GM23338 (cell line): ENCODE measurements at regions not wholly inside any gene's neighbourhood (a gene's known extent, or its start where the extent isn't known, plus 50 kb on each side); places are given as distances from the start of the nearest gene placed in this dataset.

Experiments used
- CREB1 ChIP-seq: fragments of 250-450 bp; sonication (Bioruptor Pico); IDR thresholded peaks from 2 replicates; pipeline ENCODE4 v1.5.0; 2020; ENCODE audit warnings: low read depth, mild to moderate bottlenecking, moderate library complexity
- EZH2 ChIP-seq: fragments of 200-600 bp; sonication (generic); IDR thresholded peaks from one replicate; pipeline ENCODE4 v1.8.0; 2017; ENCODE audit warnings: antibody characterized with exemption, mild to moderate bottlenecking, low read depth; ENCODE audit not compliant: unreplicated experiment
- JUNB ChIP-seq: IDR thresholded peaks from one replicate; pipeline ENCODE4 v1.6.1; 2016; ENCODE audit warnings: antibody characterized with exemption; ENCODE audit not compliant: unreplicated experiment
- NANOG ChIP-seq: IDR thresholded peaks from 2 replicates; pipeline ENCODE4 v1.6.1; 2016; ENCODE audit warnings: antibody characterized with exemption, borderline replicate concordance
- POLR2AphosphoS5 ChIP-seq: IDR thresholded peaks from 2 replicates; pipeline ENCODE4 v1.6.1; 2016; ENCODE audit warnings: antibody characterized with exemption, low read depth
- ZNF114 ChIP-seq: fragments of 250-450 bp; sonication (Bioruptor Pico); IDR thresholded peaks from 2 replicates; pipeline ENCODE4 v1.5.0; 2020; ENCODE audit warnings: mild to moderate bottlenecking, moderate library complexity
- TF ChIP-seq, protein P1 (sequence below), 2 experiments: fragments of 200-600 bp in 1 of 2; sonication (generic) in 1 of 2; conservative IDR thresholded peaks; 2 replicates each; pipeline versions ENCODE4 v1.5.1 to v1.6.1; 2016 to 2017; ENCODE audit warnings: antibody characterized with exemption in 2 of 2, low read depth in 2 of 2, mild to moderate bottlenecking in 2 of 2, moderate library complexity in 1 of 2
- TF ChIP-seq, protein P2 (sequence below): IDR thresholded peaks from 2 replicates; pipeline ENCODE4 v1.6.1; 2016; ENCODE audit warnings: antibody characterized with exemption
- TF ChIP-seq, protein P3 (sequence below): IDR thresholded peaks from one replicate; pipeline ENCODE4 v1.6.1; 2018; ENCODE audit warnings: antibody characterized with exemption; ENCODE audit not compliant: unreplicated experiment
- TF ChIP-seq, protein P4 (sequence below): fragments of 250-450 bp; sonication (Bioruptor Pico); IDR thresholded peaks from 2 replicates; pipeline ENCODE4 v1.5.0; 2020; ENCODE audit warnings: mild to moderate bottlenecking, moderate library complexity

DNA sequence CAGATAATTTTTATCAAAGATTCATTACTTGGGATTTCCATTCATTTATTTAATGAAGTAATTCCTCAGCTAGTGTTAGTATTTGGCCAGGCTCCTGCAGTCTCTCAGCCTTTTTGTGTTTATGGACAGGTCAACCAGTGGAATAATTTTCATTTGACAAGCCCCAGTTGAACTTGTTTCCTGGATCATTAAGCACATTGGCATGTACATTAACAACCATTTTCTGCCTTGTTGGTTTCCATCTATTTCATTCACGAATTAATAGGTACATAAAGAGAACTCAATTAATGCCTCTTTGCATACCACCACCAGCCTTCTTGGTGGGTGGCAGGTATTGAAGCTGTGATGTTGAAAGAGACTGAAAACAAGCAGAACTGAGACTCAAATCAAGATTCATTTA lies 745.2 kb downstream of the KCNA4 start:
- TF ChIP-seq, protein P1, sequence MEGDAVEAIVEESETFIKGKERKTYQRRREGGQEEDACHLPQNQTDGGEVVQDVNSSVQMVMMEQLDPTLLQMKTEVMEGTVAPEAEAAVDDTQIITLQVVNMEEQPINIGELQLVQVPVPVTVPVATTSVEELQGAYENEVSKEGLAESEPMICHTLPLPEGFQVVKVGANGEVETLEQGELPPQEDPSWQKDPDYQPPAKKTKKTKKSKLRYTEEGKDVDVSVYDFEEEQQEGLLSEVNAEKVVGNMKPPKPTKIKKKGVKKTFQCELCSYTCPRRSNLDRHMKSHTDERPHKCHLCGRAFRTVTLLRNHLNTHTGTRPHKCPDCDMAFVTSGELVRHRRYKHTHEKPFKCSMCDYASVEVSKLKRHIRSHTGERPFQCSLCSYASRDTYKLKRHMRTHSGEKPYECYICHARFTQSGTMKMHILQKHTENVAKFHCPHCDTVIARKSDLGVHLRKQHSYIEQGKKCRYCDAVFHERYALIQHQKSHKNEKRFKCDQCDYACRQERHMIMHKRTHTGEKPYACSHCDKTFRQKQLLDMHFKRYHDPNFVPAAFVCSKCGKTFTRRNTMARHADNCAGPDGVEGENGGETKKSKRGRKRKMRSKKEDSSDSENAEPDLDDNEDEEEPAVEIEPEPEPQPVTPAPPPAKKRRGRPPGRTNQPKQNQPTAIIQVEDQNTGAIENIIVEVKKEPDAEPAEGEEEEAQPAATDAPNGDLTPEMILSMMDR (conservative IDR thresholded peaks at IDR 0.05; ENCODE audit: low read depth in 2 of 2): no peak
- no peak for TF ChIP-seq ZNF114 (CRISPR knock-in tag)
- no peak for TF ChIP-seq POLR2AphosphoS5
- no peak for TF ChIP-seq EZH2
- TF ChIP-seq, protein P2, sequence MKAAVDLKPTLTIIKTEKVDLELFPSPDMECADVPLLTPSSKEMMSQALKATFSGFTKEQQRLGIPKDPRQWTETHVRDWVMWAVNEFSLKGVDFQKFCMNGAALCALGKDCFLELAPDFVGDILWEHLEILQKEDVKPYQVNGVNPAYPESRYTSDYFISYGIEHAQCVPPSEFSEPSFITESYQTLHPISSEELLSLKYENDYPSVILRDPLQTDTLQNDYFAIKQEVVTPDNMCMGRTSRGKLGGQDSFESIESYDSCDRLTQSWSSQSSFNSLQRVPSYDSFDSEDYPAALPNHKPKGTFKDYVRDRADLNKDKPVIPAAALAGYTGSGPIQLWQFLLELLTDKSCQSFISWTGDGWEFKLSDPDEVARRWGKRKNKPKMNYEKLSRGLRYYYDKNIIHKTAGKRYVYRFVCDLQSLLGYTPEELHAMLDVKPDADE: no peak
- TF ChIP-seq, protein P3, sequence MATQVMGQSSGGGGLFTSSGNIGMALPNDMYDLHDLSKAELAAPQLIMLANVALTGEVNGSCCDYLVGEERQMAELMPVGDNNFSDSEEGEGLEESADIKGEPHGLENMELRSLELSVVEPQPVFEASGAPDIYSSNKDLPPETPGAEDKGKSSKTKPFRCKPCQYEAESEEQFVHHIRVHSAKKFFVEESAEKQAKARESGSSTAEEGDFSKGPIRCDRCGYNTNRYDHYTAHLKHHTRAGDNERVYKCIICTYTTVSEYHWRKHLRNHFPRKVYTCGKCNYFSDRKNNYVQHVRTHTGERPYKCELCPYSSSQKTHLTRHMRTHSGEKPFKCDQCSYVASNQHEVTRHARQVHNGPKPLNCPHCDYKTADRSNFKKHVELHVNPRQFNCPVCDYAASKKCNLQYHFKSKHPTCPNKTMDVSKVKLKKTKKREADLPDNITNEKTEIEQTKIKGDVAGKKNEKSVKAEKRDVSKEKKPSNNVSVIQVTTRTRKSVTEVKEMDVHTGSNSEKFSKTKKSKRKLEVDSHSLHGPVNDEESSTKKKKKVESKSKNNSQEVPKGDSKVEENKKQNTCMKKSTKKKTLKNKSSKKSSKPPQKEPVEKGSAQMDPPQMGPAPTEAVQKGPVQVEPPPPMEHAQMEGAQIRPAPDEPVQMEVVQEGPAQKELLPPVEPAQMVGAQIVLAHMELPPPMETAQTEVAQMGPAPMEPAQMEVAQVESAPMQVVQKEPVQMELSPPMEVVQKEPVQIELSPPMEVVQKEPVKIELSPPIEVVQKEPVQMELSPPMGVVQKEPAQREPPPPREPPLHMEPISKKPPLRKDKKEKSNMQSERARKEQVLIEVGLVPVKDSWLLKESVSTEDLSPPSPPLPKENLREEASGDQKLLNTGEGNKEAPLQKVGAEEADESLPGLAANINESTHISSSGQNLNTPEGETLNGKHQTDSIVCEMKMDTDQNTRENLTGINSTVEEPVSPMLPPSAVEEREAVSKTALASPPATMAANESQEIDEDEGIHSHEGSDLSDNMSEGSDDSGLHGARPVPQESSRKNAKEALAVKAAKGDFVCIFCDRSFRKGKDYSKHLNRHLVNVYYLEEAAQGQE: no peak
- TF ChIP-seq, protein P4, sequence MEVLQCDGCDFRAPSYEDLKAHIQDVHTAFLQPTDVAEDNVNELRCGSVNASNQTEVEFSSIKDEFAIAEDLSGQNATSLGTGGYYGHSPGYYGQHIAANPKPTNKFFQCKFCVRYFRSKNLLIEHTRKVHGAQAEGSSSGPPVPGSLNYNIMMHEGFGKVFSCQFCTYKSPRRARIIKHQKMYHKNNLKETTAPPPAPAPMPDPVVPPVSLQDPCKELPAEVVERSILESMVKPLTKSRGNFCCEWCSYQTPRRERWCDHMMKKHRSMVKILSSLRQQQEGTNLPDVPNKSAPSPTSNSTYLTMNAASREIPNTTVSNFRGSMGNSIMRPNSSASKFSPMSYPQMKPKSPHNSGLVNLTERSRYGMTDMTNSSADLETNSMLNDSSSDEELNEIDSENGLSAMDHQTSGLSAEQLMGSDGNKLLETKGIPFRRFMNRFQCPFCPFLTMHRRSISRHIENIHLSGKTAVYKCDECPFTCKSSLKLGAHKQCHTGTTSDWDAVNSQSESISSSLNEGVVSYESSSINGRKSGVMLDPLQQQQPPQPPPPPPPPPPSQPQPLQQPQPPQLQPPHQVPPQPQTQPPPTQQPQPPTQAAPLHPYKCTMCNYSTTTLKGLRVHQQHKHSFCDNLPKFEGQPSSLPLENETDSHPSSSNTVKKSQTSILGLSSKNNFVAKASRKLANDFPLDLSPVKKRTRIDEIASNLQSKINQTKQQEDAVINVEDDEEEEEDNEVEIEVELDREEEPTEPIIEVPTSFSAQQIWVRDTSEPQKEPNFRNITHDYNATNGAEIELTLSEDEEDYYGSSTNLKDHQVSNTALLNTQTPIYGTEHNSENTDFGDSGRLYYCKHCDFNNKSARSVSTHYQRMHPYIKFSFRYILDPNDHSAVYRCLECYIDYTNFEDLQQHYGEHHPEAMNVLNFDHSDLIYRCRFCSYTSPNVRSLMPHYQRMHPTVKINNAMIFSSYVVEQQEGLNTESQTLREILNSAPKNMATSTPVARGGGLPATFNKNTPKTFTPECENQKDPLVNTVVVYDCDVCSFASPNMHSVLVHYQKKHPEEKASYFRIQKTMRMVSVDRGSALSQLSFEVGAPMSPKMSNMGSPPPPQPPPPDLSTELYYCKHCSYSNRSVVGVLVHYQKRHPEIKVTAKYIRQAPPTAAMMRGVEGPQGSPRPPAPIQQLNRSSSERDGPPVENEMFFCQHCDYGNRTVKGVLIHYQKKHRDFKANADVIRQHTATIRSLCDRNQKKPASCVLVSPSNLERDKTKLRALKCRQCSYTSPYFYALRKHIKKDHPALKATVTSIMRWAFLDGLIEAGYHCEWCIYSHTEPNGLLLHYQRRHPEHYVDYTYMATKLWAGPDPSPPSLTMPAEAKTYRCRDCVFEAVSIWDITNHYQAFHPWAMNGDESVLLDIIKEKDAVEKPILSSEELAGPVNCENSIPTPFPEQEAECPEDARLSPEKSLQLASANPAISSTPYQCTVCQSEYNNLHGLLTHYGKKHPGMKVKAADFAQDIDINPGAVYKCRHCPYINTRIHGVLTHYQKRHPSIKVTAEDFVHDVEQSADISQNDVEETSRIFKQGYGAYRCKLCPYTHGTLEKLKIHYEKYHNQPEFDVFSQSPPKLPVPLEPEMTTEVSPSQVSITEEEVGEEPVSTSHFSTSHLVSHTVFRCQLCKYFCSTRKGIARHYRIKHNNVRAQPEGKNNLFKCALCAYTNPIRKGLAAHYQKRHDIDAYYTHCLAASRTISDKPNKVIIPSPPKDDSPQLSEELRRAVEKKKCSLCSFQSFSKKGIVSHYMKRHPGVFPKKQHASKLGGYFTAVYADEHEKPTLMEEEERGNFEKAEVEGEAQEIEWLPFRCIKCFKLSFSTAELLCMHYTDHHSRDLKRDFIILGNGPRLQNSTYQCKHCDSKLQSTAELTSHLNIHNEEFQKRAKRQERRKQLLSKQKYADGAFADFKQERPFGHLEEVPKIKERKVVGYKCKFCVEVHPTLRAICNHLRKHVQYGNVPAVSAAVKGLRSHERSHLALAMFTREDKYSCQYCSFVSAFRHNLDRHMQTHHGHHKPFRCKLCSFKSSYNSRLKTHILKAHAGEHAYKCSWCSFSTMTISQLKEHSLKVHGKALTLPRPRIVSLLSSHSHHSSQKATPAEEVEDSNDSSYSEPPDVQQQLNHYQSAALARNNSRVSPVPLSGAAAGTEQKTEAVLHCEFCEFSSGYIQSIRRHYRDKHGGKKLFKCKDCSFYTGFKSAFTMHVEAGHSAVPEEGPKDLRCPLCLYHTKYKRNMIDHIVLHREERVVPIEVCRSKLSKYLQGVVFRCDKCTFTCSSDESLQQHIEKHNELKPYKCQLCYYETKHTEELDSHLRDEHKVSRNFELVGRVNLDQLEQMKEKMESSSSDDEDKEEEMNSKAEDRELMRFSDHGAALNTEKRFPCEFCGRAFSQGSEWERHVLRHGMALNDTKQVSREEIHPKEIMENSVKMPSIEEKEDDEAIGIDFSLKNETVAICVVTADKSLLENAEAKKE (CRISPR knock-in tag): no peak
- TF ChIP-seq NANOG: no peak
- TF ChIP-seq JUNB: no peak
- TF ChIP-seq CREB1 (CRISPR knock-in tag): no peak
